ENCODE measurements at regions not wholly inside any gene's neighbourhood (a gene's known extent, or its start where the extent isn't known, plus 50 kb on each side); places are given as distances from the start of the nearest gene placed in this dataset.

DNA sequence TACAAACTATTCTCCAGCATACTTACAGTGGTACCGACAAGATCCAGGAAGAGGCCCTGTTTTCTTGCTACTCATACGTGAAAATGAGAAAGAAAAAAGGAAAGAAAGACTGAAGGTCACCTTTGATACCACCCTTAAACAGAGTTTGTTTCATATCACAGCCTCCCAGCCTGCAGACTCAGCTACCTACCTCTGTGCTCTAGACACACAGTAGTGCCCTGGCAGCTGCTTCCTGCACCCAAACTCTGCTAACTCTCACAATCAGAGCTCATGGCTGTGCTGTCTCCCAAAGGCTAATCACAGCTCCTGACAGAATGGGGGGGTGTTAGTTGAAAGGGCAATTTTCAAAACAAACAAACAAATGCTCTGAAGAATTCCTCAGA, 95.2 kb upstream of the OR4E1 start:
- TF ChIP-seq, protein P1, sequence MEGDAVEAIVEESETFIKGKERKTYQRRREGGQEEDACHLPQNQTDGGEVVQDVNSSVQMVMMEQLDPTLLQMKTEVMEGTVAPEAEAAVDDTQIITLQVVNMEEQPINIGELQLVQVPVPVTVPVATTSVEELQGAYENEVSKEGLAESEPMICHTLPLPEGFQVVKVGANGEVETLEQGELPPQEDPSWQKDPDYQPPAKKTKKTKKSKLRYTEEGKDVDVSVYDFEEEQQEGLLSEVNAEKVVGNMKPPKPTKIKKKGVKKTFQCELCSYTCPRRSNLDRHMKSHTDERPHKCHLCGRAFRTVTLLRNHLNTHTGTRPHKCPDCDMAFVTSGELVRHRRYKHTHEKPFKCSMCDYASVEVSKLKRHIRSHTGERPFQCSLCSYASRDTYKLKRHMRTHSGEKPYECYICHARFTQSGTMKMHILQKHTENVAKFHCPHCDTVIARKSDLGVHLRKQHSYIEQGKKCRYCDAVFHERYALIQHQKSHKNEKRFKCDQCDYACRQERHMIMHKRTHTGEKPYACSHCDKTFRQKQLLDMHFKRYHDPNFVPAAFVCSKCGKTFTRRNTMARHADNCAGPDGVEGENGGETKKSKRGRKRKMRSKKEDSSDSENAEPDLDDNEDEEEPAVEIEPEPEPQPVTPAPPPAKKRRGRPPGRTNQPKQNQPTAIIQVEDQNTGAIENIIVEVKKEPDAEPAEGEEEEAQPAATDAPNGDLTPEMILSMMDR (IDR thresholded peaks at IDR 0.05; ENCODE audit: low read depth, low read length, poor library complexity, severe bottlenecking), result no peak
- no peak for TF ChIP-seq EZH2phosphoT487 (IDR thresholded peaks at IDR 0.05; ENCODE audit: borderline replicate concordance, low read length)

Measured in DOHH2 (cell line).